IMR-90 (cell line): ENCODE measurements at regions not wholly inside any gene's neighbourhood (a gene's known extent, or its start where the extent isn't known, plus 50 kb on each side); places are given as distances from the start of the nearest gene placed in this dataset.

Experiments
- BHLHE40 ChIP-seq: fragments of 150-350 bp; IDR thresholded peaks from 2 replicates; pipeline ENCODE4 v1.6.1; 2016; ENCODE audit warnings: mild to moderate bottlenecking, low read depth, low read length
- CHD1 ChIP-seq: IDR thresholded peaks from 2 replicates; pipeline ENCODE4 v1.6.1; 2012; ENCODE audit warnings: low read depth, low read length, improper control_type of control experiment
- FOS ChIP-seq: fragments of 150-350 bp; IDR thresholded peaks from 2 replicates; pipeline ENCODE4 v1.6.1; 2016; ENCODE audit warnings: low read depth, low read length
- MAFK ChIP-seq: IDR thresholded peaks from 2 replicates; pipeline ENCODE4 v1.6.1; 2012; ENCODE audit warnings: low read depth, low read length, improper control_type of control experiment
- MAZ ChIP-seq: IDR thresholded peaks from 2 replicates; pipeline ENCODE4 v1.6.1; 2012; ENCODE audit warnings: low read depth, mild to moderate bottlenecking, low read length, improper control_type of control experiment, moderate library complexity, borderline replicate concordance
- MXI1 ChIP-seq: IDR thresholded peaks from 2 replicates; pipeline ENCODE4 v1.6.1; 2012; ENCODE audit warnings: low read depth, mild to moderate bottlenecking, low read length, moderate library complexity, borderline replicate concordance
- POLR2A ChIP-seq: IDR thresholded peaks from 2 replicates; pipeline ENCODE4 v1.6.1; 2012; ENCODE audit warnings: mild to moderate bottlenecking, low read depth, low read length
- RAD21 ChIP-seq: IDR thresholded peaks from 2 replicates; pipeline ENCODE4 v1.6.1; 2012; ENCODE audit warnings: low read length, improper control_type of control experiment
- RCOR1 ChIP-seq: IDR thresholded peaks from 2 replicates; pipeline ENCODE4 v1.6.1; 2012; ENCODE audit warnings: mild to moderate bottlenecking, low read length, improper control_type of control experiment; ENCODE audit not compliant: insufficient replicate concordance
- RFX5 ChIP-seq: IDR thresholded peaks from 2 replicates; pipeline ENCODE4 v1.8.0; 2012; ENCODE audit warnings: low read depth, mild to moderate bottlenecking, low read length, moderate library complexity
- SMC3 ChIP-seq: fragments of 150-350 bp; IDR thresholded peaks from 2 replicates; pipeline ENCODE4 v1.6.1; 2016; ENCODE audit warnings: low read depth, mild to moderate bottlenecking, antibody characterized with exemption, low read length, moderate library complexity
- TF ChIP-seq, protein P1 (sequence below): conservative IDR thresholded peaks from 2 replicates; pipeline ENCODE4 v1.5.1; 2012; ENCODE audit warnings: mild to moderate bottlenecking, low read depth, low read length, improper control_type of control experiment
- TF ChIP-seq, protein P2 (sequence below): fragments of 150-350 bp; IDR thresholded peaks from 2 replicates; pipeline ENCODE4 v1.6.1; 2017; ENCODE audit warnings: mild to moderate bottlenecking, antibody characterized with exemption, low read length, low read depth
- TF ChIP-seq, protein P3 (sequence below): fragments of 150-350 bp; IDR thresholded peaks from 2 replicates; pipeline ENCODE4 v1.6.1; 2016; ENCODE audit warnings: low read depth, mild to moderate bottlenecking, low read length, moderate library complexity, borderline replicate concordance

DNA sequence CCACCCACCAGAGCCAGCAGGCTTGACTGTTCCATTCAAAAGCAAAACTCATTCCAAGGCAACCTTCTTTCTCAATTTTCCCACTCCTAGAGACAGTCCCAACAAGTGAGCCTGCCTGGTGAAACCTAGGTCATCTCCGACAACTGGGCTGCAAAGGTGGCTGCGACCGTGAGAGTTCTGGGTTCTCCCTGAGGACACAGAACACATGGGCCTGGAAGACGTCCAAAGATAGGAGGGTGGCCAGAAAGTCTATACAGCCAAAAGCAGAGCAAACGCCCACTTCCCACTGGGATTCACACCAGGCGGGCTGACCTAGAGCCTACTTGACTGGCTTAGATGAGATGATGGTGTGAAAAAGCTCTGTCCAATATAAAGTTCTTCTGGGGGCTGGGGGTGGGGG lies 90.2 kb upstream of the GRIK3 start:
- TF ChIP-seq, protein P1, sequence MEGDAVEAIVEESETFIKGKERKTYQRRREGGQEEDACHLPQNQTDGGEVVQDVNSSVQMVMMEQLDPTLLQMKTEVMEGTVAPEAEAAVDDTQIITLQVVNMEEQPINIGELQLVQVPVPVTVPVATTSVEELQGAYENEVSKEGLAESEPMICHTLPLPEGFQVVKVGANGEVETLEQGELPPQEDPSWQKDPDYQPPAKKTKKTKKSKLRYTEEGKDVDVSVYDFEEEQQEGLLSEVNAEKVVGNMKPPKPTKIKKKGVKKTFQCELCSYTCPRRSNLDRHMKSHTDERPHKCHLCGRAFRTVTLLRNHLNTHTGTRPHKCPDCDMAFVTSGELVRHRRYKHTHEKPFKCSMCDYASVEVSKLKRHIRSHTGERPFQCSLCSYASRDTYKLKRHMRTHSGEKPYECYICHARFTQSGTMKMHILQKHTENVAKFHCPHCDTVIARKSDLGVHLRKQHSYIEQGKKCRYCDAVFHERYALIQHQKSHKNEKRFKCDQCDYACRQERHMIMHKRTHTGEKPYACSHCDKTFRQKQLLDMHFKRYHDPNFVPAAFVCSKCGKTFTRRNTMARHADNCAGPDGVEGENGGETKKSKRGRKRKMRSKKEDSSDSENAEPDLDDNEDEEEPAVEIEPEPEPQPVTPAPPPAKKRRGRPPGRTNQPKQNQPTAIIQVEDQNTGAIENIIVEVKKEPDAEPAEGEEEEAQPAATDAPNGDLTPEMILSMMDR, result no peak
- TF ChIP-seq POLR2A (no peak), RAD21 (no peak), MAFK (no peak), RFX5 (no peak), MXI1 (no peak), BHLHE40 (no peak), MAZ (no peak), FOS (no peak), RCOR1 (no peak), CHD1 (no peak), SMC3 (no peak)
- TF ChIP-seq, protein P2, sequence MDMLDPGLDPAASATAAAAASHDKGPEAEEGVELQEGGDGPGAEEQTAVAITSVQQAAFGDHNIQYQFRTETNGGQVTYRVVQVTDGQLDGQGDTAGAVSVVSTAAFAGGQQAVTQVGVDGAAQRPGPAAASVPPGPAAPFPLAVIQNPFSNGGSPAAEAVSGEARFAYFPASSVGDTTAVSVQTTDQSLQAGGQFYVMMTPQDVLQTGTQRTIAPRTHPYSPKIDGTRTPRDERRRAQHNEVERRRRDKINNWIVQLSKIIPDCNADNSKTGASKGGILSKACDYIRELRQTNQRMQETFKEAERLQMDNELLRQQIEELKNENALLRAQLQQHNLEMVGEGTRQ, result no peak
- TF ChIP-seq, protein P3, sequence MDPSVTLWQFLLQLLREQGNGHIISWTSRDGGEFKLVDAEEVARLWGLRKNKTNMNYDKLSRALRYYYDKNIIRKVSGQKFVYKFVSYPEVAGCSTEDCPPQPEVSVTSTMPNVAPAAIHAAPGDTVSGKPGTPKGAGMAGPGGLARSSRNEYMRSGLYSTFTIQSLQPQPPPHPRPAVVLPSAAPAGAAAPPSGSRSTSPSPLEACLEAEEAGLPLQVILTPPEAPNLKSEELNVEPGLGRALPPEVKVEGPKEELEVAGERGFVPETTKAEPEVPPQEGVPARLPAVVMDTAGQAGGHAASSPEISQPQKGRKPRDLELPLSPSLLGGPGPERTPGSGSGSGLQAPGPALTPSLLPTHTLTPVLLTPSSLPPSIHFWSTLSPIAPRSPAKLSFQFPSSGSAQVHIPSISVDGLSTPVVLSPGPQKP, result no peak
